ENCODE measurements at regions not wholly inside any gene's neighbourhood (a gene's known extent, or its start where the extent isn't known, plus 50 kb on each side); places are given as distances from the start of the nearest gene placed in this dataset.

GRCh38 chr4:162458051-162458450 lies 294.3 kb upstream of the FSTL5 start:
- no peaks in the 10 kb centered on the region for H3K4me1 ChIP-seq
- no peak overlapping the region for H2AFZ ChIP-seq
- no peak overlapping the region for H3K27ac ChIP-seq
- H3K4me2 ChIP-seq (ENCODE audit: low read length): no peak overlapping the region
- no peaks in the 10 kb centered on the region for H3K79me2 ChIP-seq
- no peak overlapping the region for H3K4me3 ChIP-seq (ENCODE audit: low read depth, low read length)
- H3K9ac ChIP-seq: no peak overlapping the region
- no peaks in the 10 kb centered on the region for H3K36me3 ChIP-seq (ENCODE audit: control insufficient read depth, insufficient read depth, low read length)
- H3K9me3 ChIP-seq (ENCODE audit: control insufficient read depth, low read length): no peaks in the 10 kb centered on the region
- no peaks in the 10 kb centered on the region for H3K27me3 ChIP-seq (ENCODE audit: control insufficient read depth, insufficient read depth, low read length)
- TF ChIP-seq CTCF (IDR thresholded peaks at IDR 0.05): no peak

GRCh38 chr4:162457071-162457865 lies 293.5 kb upstream of the FSTL5 start:
- TF ChIP-seq CTCF (IDR thresholded peaks at IDR 0.05): no peak
- no peaks in the 10 kb centered on the region for H3K9me3 ChIP-seq (ENCODE audit: control insufficient read depth, low read length)
- no peak overlapping the region for H2AFZ ChIP-seq
- H3K79me2 ChIP-seq: no peaks in the 10 kb centered on the region
- no peak overlapping the region for H3K4me2 ChIP-seq (ENCODE audit: low read length)
- H3K4me3 ChIP-seq (ENCODE audit: low read depth, low read length): no peak overlapping the region
- H3K9ac ChIP-seq: no peak overlapping the region
- no peaks in the 10 kb centered on the region for H3K4me1 ChIP-seq
- no peaks in the 10 kb centered on the region for H3K27me3 ChIP-seq (ENCODE audit: control insufficient read depth, insufficient read depth, low read length)
- H3K27ac ChIP-seq: no peak overlapping the region
- no peaks in the 10 kb centered on the region for H3K36me3 ChIP-seq (ENCODE audit: control insufficient read depth, insufficient read depth, low read length)

GRCh38 chr4:162456106-162456505 lies 292.3 kb upstream of the FSTL5 start:
- H3K9me3 ChIP-seq (ENCODE audit: control insufficient read depth, low read length): no peaks in the 10 kb centered on the region
- H3K27me3 ChIP-seq (ENCODE audit: control insufficient read depth, insufficient read depth, low read length): no peaks in the 10 kb centered on the region

GRCh38 chr4:162450531-162451035 lies 286.8 kb upstream of the FSTL5 start:
- H3K27ac ChIP-seq: no peak overlapping the region
- H3K27me3 ChIP-seq (ENCODE audit: control insufficient read depth, insufficient read depth, low read length): no peaks in the 10 kb centered on the region
- no peaks in the 10 kb centered on the region for H3K4me1 ChIP-seq
- H3K9ac ChIP-seq: no peak overlapping the region
- no peaks in the 10 kb centered on the region for H3K36me3 ChIP-seq (ENCODE audit: control insufficient read depth, insufficient read depth, low read length)
- H3K79me2 ChIP-seq: no peaks in the 10 kb centered on the region
- no peak overlapping the region for H2AFZ ChIP-seq
- no peak for TF ChIP-seq CTCF (IDR thresholded peaks at IDR 0.05)
- H3K4me2 ChIP-seq (ENCODE audit: low read length): no peak overlapping the region
- no peak overlapping the region for H3K4me3 ChIP-seq (ENCODE audit: low read depth, low read length)
- no peaks in the 10 kb centered on the region for H3K9me3 ChIP-seq (ENCODE audit: control insufficient read depth, low read length)

More at GRCh38 chr4:162456106-162456505, 292.3 kb upstream of the FSTL5 start:
- no peak overlapping the region for H3K4me2 ChIP-seq (ENCODE audit: low read length)
- H3K27ac ChIP-seq: no peak overlapping the region
- H3K36me3 ChIP-seq (ENCODE audit: control insufficient read depth, insufficient read depth, low read length): no peaks in the 10 kb centered on the region
- TF ChIP-seq CTCF (IDR thresholded peaks at IDR 0.05): no peak
- H3K4me3 ChIP-seq (ENCODE audit: low read depth, low read length): no peak overlapping the region
- H3K79me2 ChIP-seq: no peaks in the 10 kb centered on the region
- no peaks in the 10 kb centered on the region for H3K4me1 ChIP-seq
- H3K9ac ChIP-seq: no peak overlapping the region
- no peak overlapping the region for H2AFZ ChIP-seq

GRCh38 chr4:162443510-162443909 lies 279.7 kb upstream of the FSTL5 start:
- no peaks in the 10 kb centered on the region for H3K4me1 ChIP-seq
- H3K4me2 ChIP-seq (ENCODE audit: low read length): no peak overlapping the region
- H3K9me3 ChIP-seq (ENCODE audit: control insufficient read depth, low read length): no peaks in the 10 kb centered on the region
- no peak overlapping the region for H3K4me3 ChIP-seq (ENCODE audit: low read depth, low read length)
- H3K36me3 ChIP-seq (ENCODE audit: control insufficient read depth, insufficient read depth, low read length): no peaks in the 10 kb centered on the region
- no peak overlapping the region for H3K9ac ChIP-seq
- TF ChIP-seq CTCF (IDR thresholded peaks at IDR 0.05): no peak
- no peak overlapping the region for H2AFZ ChIP-seq
- H3K27ac ChIP-seq: no peak overlapping the region
- H3K27me3 ChIP-seq (ENCODE audit: control insufficient read depth, insufficient read depth, low read length): no peaks in the 10 kb centered on the region
- H3K79me2 ChIP-seq: no peaks in the 10 kb centered on the region

Measured in parathyroid adenoma (tissue), 2 donors.